H1 (cell line): ENCODE measurements at regions not wholly inside any gene's neighbourhood (a gene's known extent, or its start where the extent isn't known, plus 50 kb on each side); places are given as distances from the start of the nearest gene placed in this dataset.

Experiments used
- CTCF ChIA-PET: fragments of 300-600 bp; sonication (Branson Sonifier 250); formaldehyde crosslinking; loops from one replicate; lab custom pipeline; 2021; ENCODE audit not compliant: partially characterized antibody; lab: Charles Lee
- POLR2A ChIA-PET: fragments of 300-600 bp; sonication (Branson Sonifier 250); formaldehyde crosslinking; loops from one replicate; lab custom pipeline; 2021; ENCODE audit warnings: inconsistent platforms; ENCODE audit not compliant: partially characterized antibody; lab: Charles Lee
- DNase-seq, 2 experiments: peaks; one replicate each; pipeline versions ENCODE4 v3.0.0 to v3.0.0-alpha.2; 2010 to 2022; ENCODE audit warnings: low spot score in 2 of 2, low read depth in 1 of 2, mixed read lengths in 1 of 2
- FAIRE-seq: peaks from 2 replicates; lab custom pipeline; 2011; peaks lifted over from hg19 to GRCh38; lab: Jason Lieb, UNC
- H2AFZ ChIP-seq: 2 replicates; pipeline ENCODE4 v1.8.1; 2012; ENCODE audit warnings: low read length, inconsistent platforms
- H2AK5ac ChIP-seq: 2 replicates; pipeline ENCODE4 v1.6.1; 2013; ENCODE audit warnings: low read depth, low read length
- H2BK120ac ChIP-seq: replicated peaks from 2 replicates; pipeline ENCODE3; 2013; ENCODE audit warnings: low read depth, low read length, inconsistent platforms
- H2BK12ac ChIP-seq: 2 replicates; pipeline ENCODE4 v1.6.1; 2013; ENCODE audit warnings: low read depth, low read length
- H2BK15ac ChIP-seq: 2 replicates; pipeline ENCODE4 v1.6.1; 2013; ENCODE audit warnings: low read length
- H2BK20ac ChIP-seq: 2 replicates; pipeline ENCODE4 v1.6.1; 2013; ENCODE audit warnings: low read length
- H2BK5ac ChIP-seq: 2 replicates; pipeline ENCODE4 v1.6.1; 2013; ENCODE audit warnings: low read depth, low read length
- H3K14ac ChIP-seq: 2 replicates; pipeline ENCODE4 v1.6.1; 2013; ENCODE audit warnings: inconsistent platforms; ENCODE audit not compliant: insufficient read length
- H3K18ac ChIP-seq: 2 replicates; pipeline ENCODE4 v1.6.1; 2013; ENCODE audit warnings: low read length; ENCODE audit errors: extremely low read depth
- H3K23ac ChIP-seq: 2 replicates; pipeline ENCODE4 v1.6.1; 2013; ENCODE audit warnings: inconsistent platforms; ENCODE audit not compliant: insufficient read length
- H3K23me2 ChIP-seq: 2 replicates; pipeline ENCODE4 v1.6.1; 2013; ENCODE audit warnings: low read depth, low read length
- H3K27ac ChIP-seq: 2 replicates; pipeline ENCODE4 v1.6.1; 2011; ENCODE audit warnings: low read depth, low read length, inconsistent platforms
- H3K27me3 ChIP-seq, 4 experiments: replicated peaks in 1 of 4; 1 replicate in 1 of 4; 2 replicates in 3 of 4; pipeline versions ENCODE4 v1.6.1 to v1.8.1; 2011 to 2013; ENCODE audit warnings: low read length in 3 of 4, mild to moderate bottlenecking in 3 of 4, inconsistent platforms in 2 of 4, mixed read lengths in 2 of 4, moderate library complexity in 1 of 4; ENCODE audit not compliant: control insufficient read depth in 3 of 4, insufficient read depth in 3 of 4; ENCODE audit errors: extremely low read depth in 1 of 4
- H3K36me3 ChIP-seq, 4 experiments: 2 replicates each; pipeline versions ENCODE4 v1.6.1 to v1.8.1; 2011 to 2013; ENCODE audit warnings: mild to moderate bottlenecking in 4 of 4, low read length in 3 of 4, moderate library complexity in 2 of 4, control low read depth in 1 of 4, inconsistent platforms in 1 of 4; ENCODE audit not compliant: insufficient read depth in 4 of 4, control insufficient read depth in 2 of 4
- H3K4ac ChIP-seq: replicated peaks from 2 replicates; pipeline ENCODE3; 2013; ENCODE audit warnings: low read length, low read depth, mixed read lengths, inconsistent platforms; ENCODE audit not compliant: insufficient read length
- H3K4me1 ChIP-seq, 4 experiments: replicated peaks in 1 of 4; 1 replicate in 1 of 4; 2 replicates in 3 of 4; pipeline versions ENCODE4 v1.6.1 to v1.8.1; 2011 to 2013; ENCODE audit warnings: low read length in 3 of 4, inconsistent platforms in 2 of 4, mixed read lengths in 1 of 4; ENCODE audit not compliant: insufficient read depth in 4 of 4, control insufficient read depth in 3 of 4
- H3K4me2 ChIP-seq, 2 experiments: 2 replicates each; pipeline versions ENCODE4 v1.6.1 to v1.8.1; 2011 to 2013; ENCODE audit warnings: low read depth in 2 of 2, low read length in 2 of 2, control low read depth in 1 of 2, inconsistent platforms in 1 of 2, mild to moderate bottlenecking in 1 of 2; ENCODE audit not compliant: insufficient read depth in 1 of 2
- H3K4me3 ChIP-seq, 4 experiments: fragments of 200-600, 300-600 bp in 1 of 4; sonication (generic), shearing (Covaris generic), sonication (Bioruptor Twin) in 1 of 4; 2 replicates each; pipeline versions ENCODE4 v1.5.1 to v1.8.1; 2011 to 2016; ENCODE audit warnings: low read length in 4 of 4, low read depth in 3 of 4, control low read depth in 2 of 4, inconsistent platforms in 2 of 4, mild to moderate bottlenecking in 2 of 4, mixed read lengths in 1 of 4, moderate library complexity in 1 of 4; ENCODE audit not compliant: insufficient read depth in 2 of 4; ENCODE audit errors: extremely low read depth in 1 of 4
- H3K56ac ChIP-seq: replicated peaks from 2 replicates; pipeline ENCODE3; 2013; ENCODE audit warnings: low read depth, mild to moderate bottlenecking, mixed read lengths, low read length, inconsistent platforms; ENCODE audit not compliant: insufficient read length
- H3K79me1 ChIP-seq: 2 replicates; pipeline ENCODE4 v1.6.1; 2013; ENCODE audit warnings: low read depth, low read length, control low read depth
- H3K79me2 ChIP-seq, 2 experiments: 2 replicates each; pipeline versions ENCODE4 v1.6.1 to v1.8.1; 2012 to 2013; ENCODE audit warnings: low read length in 2 of 2, mild to moderate bottlenecking in 2 of 2, inconsistent platforms in 1 of 2; ENCODE audit not compliant: insufficient read depth in 2 of 2, control insufficient read depth in 1 of 2
- H3K9ac ChIP-seq, 4 experiments: replicated peaks in 1 of 4; 1 replicate in 1 of 4; 2 replicates in 3 of 4; pipeline versions ENCODE4 v1.6.1 to v1.8.1; 2011 to 2013; ENCODE audit warnings: low read depth in 3 of 4, low read length in 3 of 4, control low read depth in 2 of 4, mild to moderate bottlenecking in 2 of 4, moderate library complexity in 2 of 4, inconsistent platforms in 1 of 4; ENCODE audit errors: extremely low read depth in 1 of 4
- H3K9me3 ChIP-seq, 2 experiments: 2 replicates each; pipeline versions ENCODE4 v1.6.1 to v1.8.1; 2012 to 2013; ENCODE audit warnings: mild to moderate bottlenecking in 2 of 2, moderate library complexity in 2 of 2, control low read depth in 1 of 2, inconsistent platforms in 1 of 2, low read depth in 1 of 2, low read length in 1 of 2, mixed read lengths in 1 of 2; ENCODE audit not compliant: insufficient read depth in 2 of 2
- H4K20me1 ChIP-seq, 2 experiments: replicated peaks in 1 of 2; 2 replicates each; pipeline versions ENCODE3 to v1.8.1; 2011 to 2013; ENCODE audit warnings: inconsistent platforms in 2 of 2, low read length in 2 of 2, mild to moderate bottlenecking in 1 of 2; ENCODE audit not compliant: insufficient read depth in 2 of 2, control insufficient read depth in 1 of 2
- H4K5ac ChIP-seq: 2 replicates; pipeline ENCODE4 v1.6.1; 2013; ENCODE audit warnings: low read length, low read depth, mixed read lengths, inconsistent platforms; ENCODE audit not compliant: insufficient read length
- H4K8ac ChIP-seq: 2 replicates; pipeline ENCODE4 v1.8.0; 2013; ENCODE audit warnings: mild to moderate bottlenecking, moderate library complexity, low read length, inconsistent platforms; ENCODE audit not compliant: insufficient read depth; ENCODE audit errors: extremely low read depth
- H4K91ac ChIP-seq: replicated peaks from 2 replicates; pipeline ENCODE3; 2013; ENCODE audit warnings: low read length, mixed read lengths, inconsistent platforms; ENCODE audit not compliant: insufficient read length
- CHD1 ChIP-seq: IDR thresholded peaks from 2 replicates; pipeline ENCODE4 v1.6.1; 2012; ENCODE audit warnings: low read depth, low read length, improper control_type of control experiment
- CREB1 ChIP-seq: IDR thresholded peaks from 2 replicates; pipeline ENCODE4 v1.6.1; 2012; ENCODE audit warnings: inconsistent platforms
- EGR1 ChIP-seq: IDR thresholded peaks from 2 replicates; pipeline ENCODE4 v1.6.1; 2011; ENCODE audit warnings: low read depth, low read length, borderline replicate concordance
- GABPA ChIP-seq: IDR thresholded peaks from 2 replicates; pipeline ENCODE4 v1.6.1; 2011; ENCODE audit warnings: mild to moderate bottlenecking, low read length, moderate library complexity, borderline replicate concordance; ENCODE audit not compliant: insufficient read depth
- POU5F1 ChIP-seq: IDR thresholded peaks from 2 replicates; pipeline ENCODE4 v1.6.1; 2011; ENCODE audit warnings: low read depth, mild to moderate bottlenecking, low read length, moderate library complexity
- SP1 ChIP-seq: IDR thresholded peaks from 2 replicates; pipeline ENCODE4 v1.6.1; 2011; ENCODE audit warnings: low read depth, low read length
- SP2 ChIP-seq: IDR thresholded peaks from 2 replicates; pipeline ENCODE4 v1.6.1; 2012; ENCODE audit warnings: mild to moderate bottlenecking, low read length, inconsistent platforms
- SP4 ChIP-seq: IDR thresholded peaks from 2 replicates; pipeline ENCODE4 v1.6.1; 2012; ENCODE audit warnings: low read length, inconsistent platforms
- TAF7 ChIP-seq: optimal IDR thresholded peaks from 2 replicates; pipeline ENCODE3; 2011; ENCODE audit warnings: low read depth, mild to moderate bottlenecking, inconsistent platforms, low read length, moderate library complexity, borderline replicate concordance
- TEAD4 ChIP-seq: IDR thresholded peaks from 2 replicates; pipeline ENCODE4 v1.6.1; 2012; ENCODE audit warnings: low read depth, low read length, inconsistent platforms, mixed read lengths
- YY1 ChIP-seq: IDR thresholded peaks from 2 replicates; pipeline ENCODE4 v1.6.1; 2011; ENCODE audit warnings: low read depth, mild to moderate bottlenecking, low read length
- WGBS, 2 experiments: shearing (Covaris generic) in 1 of 2; methylation state at CpG; one replicate each; pipeline versions ENCODE4 v1.1.6 to v1.1.7; 2013 to 2015; ENCODE audit warnings: low lambda C conversion rate in 2 of 2, mixed read lengths in 2 of 2, inconsistent platforms in 1 of 2, low coverage in 1 of 2, missing lambda C conversion rate in 1 of 2; ENCODE audit not compliant: insufficient replicate concordance in 2 of 2, insufficient coverage in 1 of 2, insufficient read length in 1 of 2; ENCODE audit errors: extremely low coverage in 1 of 2, missing lambda C conversion rate in 1 of 2; 5-methylcytosine and 5-hydroxymethylcytosine counted together
- TF ChIP-seq, protein P1 (sequence below): IDR thresholded peaks from 2 replicates; pipeline ENCODE4 v1.6.1; 2012; ENCODE audit warnings: low read length, inconsistent platforms

- Histone ChIP-seq H2AK5ac (no peak overlapping the region), H3K79me1 (no peaks in the 10 kb centered on the region), H3K27ac (no peak overlapping the region), H3K4me3 (no peak overlapping the region), H3K23me2 (no peaks in the 10 kb centered on the region; the same call in 1 of the 2 replicates), H3K9ac (no peak overlapping the region), H4K5ac (no peak overlapping the region), H3K56ac (no peak overlapping the region), H3K79me2 (no peaks in the 10 kb centered on the region), H2BK5ac (no peak overlapping the region), H2BK15ac (no peak overlapping the region), H3K23ac (no peak overlapping the region), H3K4me1 (peaks cover 2 to 13% (median 4%) of the 10 kb centered on the region in 4 experiments; a peak in 4 of 7 replicates), H3K18ac (no peak overlapping the region), H3K36me3 (no peaks in the 10 kb centered on the region), H3K4me2 (no peak overlapping the region), H3K27me3 (no peaks in the 10 kb centered on the region), H3K9me3 (no peaks in the 10 kb centered on the region), H4K8ac (0 out of 2 replicates have a peak overlapping the region, but pooled peaks have one; percentile 3), H2BK12ac (no peak overlapping the region), H3K4ac (no peak overlapping the region), H2BK20ac (no peak overlapping the region), H2BK120ac (no peak overlapping the region), H4K20me1 (no peaks in the 10 kb centered on the region), H4K91ac (no peak overlapping the region), H2AFZ (no peak overlapping the region), H3K14ac (no peak overlapping the region)
- DNase-seq (no peak), FAIRE-seq (no peak)
- CTCF ChIA-PET = interaction anchor here (0.9 to 15.1 kb wide), 18 partner anchors 12 to 425 kb away, joined by 3 to 260 read pairs (median 6); no protein-coding TSS in a partner anchor
- 86% methylated on average over 9 of the region's 9 CpGs; no CpG with 5 or more reads in 1 of the 2 experiments for WGBS, 2 experiments
- TF ChIP-seq CHD1 (no peak), SP1 (no peak), YY1 (no peak), CREB1 (no peak), TEAD4 (no peak), POU5F1 (no peak), GABPA (no peak), SP2 (no peak), TAF7 (no peak), EGR1 (no peak), SP4 (no peak)
- TF ChIP-seq, protein P1, sequence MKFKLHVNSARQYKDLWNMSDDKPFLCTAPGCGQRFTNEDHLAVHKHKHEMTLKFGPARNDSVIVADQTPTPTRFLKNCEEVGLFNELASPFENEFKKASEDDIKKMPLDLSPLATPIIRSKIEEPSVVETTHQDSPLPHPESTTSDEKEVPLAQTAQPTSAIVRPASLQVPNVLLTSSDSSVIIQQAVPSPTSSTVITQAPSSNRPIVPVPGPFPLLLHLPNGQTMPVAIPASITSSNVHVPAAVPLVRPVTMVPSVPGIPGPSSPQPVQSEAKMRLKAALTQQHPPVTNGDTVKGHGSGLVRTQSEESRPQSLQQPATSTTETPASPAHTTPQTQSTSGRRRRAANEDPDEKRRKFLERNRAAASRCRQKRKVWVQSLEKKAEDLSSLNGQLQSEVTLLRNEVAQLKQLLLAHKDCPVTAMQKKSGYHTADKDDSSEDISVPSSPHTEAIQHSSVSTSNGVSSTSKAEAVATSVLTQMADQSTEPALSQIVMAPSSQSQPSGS = no peak
- POLR2A ChIA-PET = no interaction called here
Observed at GRCh38 chr7:142440906-142441411, 183.1 kb upstream of the PRSS58 start.
